ENCODE measurements at regions not wholly inside any gene's neighbourhood (a gene's known extent, or its start where the extent isn't known, plus 50 kb on each side); places are given as distances from the start of the nearest gene placed in this dataset.

DNA sequence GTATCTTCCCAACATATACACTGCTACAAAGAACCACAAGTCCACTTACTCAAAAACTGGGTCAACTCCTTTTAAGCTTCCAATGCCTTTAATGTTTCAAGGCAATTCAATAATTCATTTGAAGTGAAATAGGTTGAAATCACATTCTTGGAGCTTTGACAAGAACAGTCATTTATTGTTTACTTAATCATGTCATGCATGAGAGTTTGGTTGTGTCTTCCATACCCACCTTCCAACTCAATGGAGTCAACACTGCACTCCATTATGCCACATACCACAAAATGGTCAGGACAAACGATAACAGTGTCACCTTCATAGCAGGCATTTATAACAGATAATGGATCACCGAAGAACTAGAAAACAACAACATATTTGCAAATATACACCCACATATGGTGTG is 506.3 kb downstream of the UQCRFS1 start:
- TF ChIP-seq, protein P1, sequence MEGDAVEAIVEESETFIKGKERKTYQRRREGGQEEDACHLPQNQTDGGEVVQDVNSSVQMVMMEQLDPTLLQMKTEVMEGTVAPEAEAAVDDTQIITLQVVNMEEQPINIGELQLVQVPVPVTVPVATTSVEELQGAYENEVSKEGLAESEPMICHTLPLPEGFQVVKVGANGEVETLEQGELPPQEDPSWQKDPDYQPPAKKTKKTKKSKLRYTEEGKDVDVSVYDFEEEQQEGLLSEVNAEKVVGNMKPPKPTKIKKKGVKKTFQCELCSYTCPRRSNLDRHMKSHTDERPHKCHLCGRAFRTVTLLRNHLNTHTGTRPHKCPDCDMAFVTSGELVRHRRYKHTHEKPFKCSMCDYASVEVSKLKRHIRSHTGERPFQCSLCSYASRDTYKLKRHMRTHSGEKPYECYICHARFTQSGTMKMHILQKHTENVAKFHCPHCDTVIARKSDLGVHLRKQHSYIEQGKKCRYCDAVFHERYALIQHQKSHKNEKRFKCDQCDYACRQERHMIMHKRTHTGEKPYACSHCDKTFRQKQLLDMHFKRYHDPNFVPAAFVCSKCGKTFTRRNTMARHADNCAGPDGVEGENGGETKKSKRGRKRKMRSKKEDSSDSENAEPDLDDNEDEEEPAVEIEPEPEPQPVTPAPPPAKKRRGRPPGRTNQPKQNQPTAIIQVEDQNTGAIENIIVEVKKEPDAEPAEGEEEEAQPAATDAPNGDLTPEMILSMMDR (IDR thresholded peaks at IDR 0.05; ENCODE audit: low read depth, low read length, missing control alignments) = no peak
- no peak for DNase-seq (ENCODE audit: low read depth)
- H3K4me3 ChIP-seq (ENCODE audit: low read depth, low read length) = no peak overlapping the region

GRCh38 chr19:28705008-28705407 is 507.9 kb downstream of the UQCRFS1 start:
- H3K4me3 ChIP-seq (ENCODE audit: low read depth, low read length) = no peak overlapping the region
- no peak for DNase-seq (ENCODE audit: low read depth)
- TF ChIP-seq, protein P1 (IDR thresholded peaks at IDR 0.05; ENCODE audit: low read depth, low read length, missing control alignments) = no peak

DNA sequence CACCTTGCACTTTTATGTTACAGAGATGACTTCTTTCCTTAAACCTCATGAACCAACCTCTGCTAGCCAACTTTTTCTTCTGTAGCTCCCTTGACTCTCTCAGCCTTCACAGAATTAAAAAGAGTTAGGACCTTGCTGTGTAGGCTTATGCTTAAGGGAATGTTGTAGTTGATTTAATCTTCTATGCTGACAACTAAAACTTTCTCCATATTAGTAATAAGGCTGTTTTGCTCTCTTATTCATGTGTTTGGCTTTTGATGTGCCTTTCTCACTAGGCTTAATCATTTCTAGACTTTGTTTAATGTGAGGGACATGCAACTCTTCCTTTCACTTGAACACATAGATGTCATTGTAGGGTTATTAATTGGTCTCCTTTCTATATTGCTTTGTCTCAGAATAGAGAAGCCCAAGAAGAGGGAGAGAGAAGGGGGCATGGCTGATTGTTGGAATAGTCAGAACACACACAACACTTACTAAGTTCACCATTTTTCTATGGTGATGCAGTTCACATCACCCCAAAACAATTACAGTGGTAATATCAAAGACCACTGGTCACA is 509.5 kb downstream of the UQCRFS1 start:
- no peak overlapping the region for H3K4me3 ChIP-seq (ENCODE audit: low read depth, low read length)
- DNase-seq (ENCODE audit: low read depth) = no peak
- TF ChIP-seq, protein P1 (IDR thresholded peaks at IDR 0.05; ENCODE audit: low read depth, low read length, missing control alignments) = no peak

GRCh38 chr19:28701491-28701890 is 511.5 kb downstream of the UQCRFS1 start:
- TF ChIP-seq, protein P1 (IDR thresholded peaks at IDR 0.05; ENCODE audit: low read depth, low read length, missing control alignments) = no peak
- no peak overlapping the region for H3K4me3 ChIP-seq (ENCODE audit: low read depth, low read length)
- no peak for DNase-seq (ENCODE audit: low read depth)

- TF ChIP-seq, protein P1 (IDR thresholded peaks at IDR 0.05; ENCODE audit: low read depth, low read length, missing control alignments) = no peak
- H3K4me3 ChIP-seq (ENCODE audit: low read depth, low read length) = no peak overlapping the region
- DNase-seq (ENCODE audit: low read depth) = no peak
Observed at GRCh38 chr19:28700176-28700575, 512.8 kb downstream of the UQCRFS1 start.

GRCh38 chr19:28697308-28697707 is 515.6 kb downstream of the UQCRFS1 start:
- H3K4me3 ChIP-seq (ENCODE audit: low read depth, low read length) = no peak overlapping the region
- TF ChIP-seq, protein P1 (IDR thresholded peaks at IDR 0.05; ENCODE audit: low read depth, low read length, missing control alignments) = no peak
- DNase-seq (ENCODE audit: low read depth) = no peak

DNA sequence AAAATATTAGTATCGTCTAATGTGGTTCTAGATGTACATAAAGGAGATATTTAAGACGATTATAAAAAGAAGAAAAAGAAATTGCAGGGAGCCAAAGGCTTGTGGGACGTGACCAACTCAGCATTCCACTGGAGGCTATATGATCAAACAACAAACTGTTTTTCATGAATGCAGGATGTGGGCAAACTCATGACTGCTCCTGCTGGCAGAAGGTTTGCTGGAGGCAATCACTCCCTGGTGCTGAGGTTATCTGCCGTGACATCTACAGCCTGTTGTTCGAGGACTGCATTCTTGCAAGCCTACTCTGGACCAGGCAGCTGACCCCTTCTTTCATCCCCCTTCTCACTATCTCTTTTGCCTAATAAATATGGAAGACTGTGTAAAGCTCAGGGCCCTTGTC is 518.1 kb downstream of the UQCRFS1 start:
- no peak for DNase-seq (ENCODE audit: low read depth)
- no peak overlapping the region for H3K4me3 ChIP-seq (ENCODE audit: low read depth, low read length)
- TF ChIP-seq, protein P1 (IDR thresholded peaks at IDR 0.05; ENCODE audit: low read depth, low read length, missing control alignments) = no peak
